ENCODE measurements at regions not wholly inside any gene's neighbourhood (a gene's known extent, or its start where the extent isn't known, plus 50 kb on each side); places are given as distances from the start of the nearest gene placed in this dataset.

GRCh38 chr2:20138696-20139095 lies 86.2 kb downstream of the SDC1 start:
- no peak for TF ChIP-seq CTCF (IDR thresholded peaks at IDR 0.05; ENCODE audit: partially characterized antibody, unreplicated experiment)
- peaks cover 2% of the 10 kb centered on the region for H3K9me3 Mint-ChIP-seq (ENCODE audit: unreplicated experiment)
- H3K27ac Mint-ChIP-seq (ENCODE audit: unreplicated experiment), result no peak overlapping the region

GRCh38 chr2:20137884-20138283 lies 86.5 kb upstream of the LAPTM4A start:
- no peaks in the 10 kb centered on the region for H3K4me1 Mint-ChIP-seq (ENCODE audit: low read depth, unreplicated experiment)
- H3K27ac Mint-ChIP-seq (ENCODE audit: unreplicated experiment), result no peak overlapping the region
- H3K9me3 Mint-ChIP-seq (ENCODE audit: unreplicated experiment), result no peaks in the 10 kb centered on the region
- H3K4me3 Mint-ChIP-seq (ENCODE audit: unreplicated experiment), result no peak overlapping the region
- peaks cover under 1% of the 10 kb centered on the region for H3K27me3 Mint-ChIP-seq (ENCODE audit: unreplicated experiment)
- DNase-seq, result no peak
- H3K36me3 Mint-ChIP-seq (ENCODE audit: unreplicated experiment), result no peaks in the 10 kb centered on the region
- no peak for TF ChIP-seq CTCF (IDR thresholded peaks at IDR 0.05; ENCODE audit: partially characterized antibody, unreplicated experiment)

More at GRCh38 chr2:20138696-20139095, 86.2 kb downstream of the SDC1 start:
- DNase-seq, result no peak
- H3K27me3 Mint-ChIP-seq (ENCODE audit: unreplicated experiment), result peaks cover 4% of the 10 kb centered on the region
- no peak overlapping the region for H3K4me3 Mint-ChIP-seq (ENCODE audit: unreplicated experiment)
- no peaks in the 10 kb centered on the region for H3K4me1 Mint-ChIP-seq (ENCODE audit: low read depth, unreplicated experiment)
- H3K36me3 Mint-ChIP-seq (ENCODE audit: unreplicated experiment), result no peaks in the 10 kb centered on the region

GRCh38 chr2:20137131-20137571 lies 85.7 kb upstream of the LAPTM4A start:
- Mint-ChIP-seq H3K4me1 (ENCODE audit: low read depth, unreplicated experiment) (no peaks in the 10 kb centered on the region), H3K36me3 (ENCODE audit: unreplicated experiment) (no peaks in the 10 kb centered on the region), H3K4me3 (ENCODE audit: unreplicated experiment) (no peak overlapping the region), H3K27me3 (ENCODE audit: unreplicated experiment) (no peaks in the 10 kb centered on the region), H3K9me3 (ENCODE audit: unreplicated experiment) (peaks cover 2% of the 10 kb centered on the region), H3K27ac (ENCODE audit: unreplicated experiment) (no peak overlapping the region)
- DNase-seq, result no peak
- no peak for TF ChIP-seq CTCF (IDR thresholded peaks at IDR 0.05; ENCODE audit: partially characterized antibody, unreplicated experiment)

- Mint-ChIP-seq H3K9me3 (ENCODE audit: unreplicated experiment) (peaks cover 2% of the 10 kb centered on the region), H3K4me1 (ENCODE audit: low read depth, unreplicated experiment) (no peaks in the 10 kb centered on the region), H3K36me3 (ENCODE audit: unreplicated experiment) (no peaks in the 10 kb centered on the region), H3K27ac (ENCODE audit: unreplicated experiment) (no peak overlapping the region), H3K4me3 (ENCODE audit: unreplicated experiment) (no peak overlapping the region), H3K27me3 (ENCODE audit: unreplicated experiment) (no peaks in the 10 kb centered on the region)
- TF ChIP-seq CTCF (IDR thresholded peaks at IDR 0.05; ENCODE audit: partially characterized antibody, unreplicated experiment), result no peak
- no peak for DNase-seq
Measured at GRCh38 chr2:20136149-20136548, 84.7 kb upstream of the LAPTM4A start.

- Mint-ChIP-seq H3K27me3 (ENCODE audit: unreplicated experiment) (no peaks in the 10 kb centered on the region), H3K27ac (ENCODE audit: unreplicated experiment) (no peak overlapping the region), H3K36me3 (ENCODE audit: unreplicated experiment) (no peaks in the 10 kb centered on the region), H3K9me3 (ENCODE audit: unreplicated experiment) (peaks cover 2% of the 10 kb centered on the region), H3K4me3 (ENCODE audit: unreplicated experiment) (no peak overlapping the region), H3K4me1 (ENCODE audit: low read depth, unreplicated experiment) (no peaks in the 10 kb centered on the region)
- peak; percentile 58 for TF ChIP-seq CTCF (IDR thresholded peaks at IDR 0.05; ENCODE audit: partially characterized antibody, unreplicated experiment)
- peak; percentile 73 for DNase-seq
Measured at GRCh38 chr2:20135631-20136050, 84.2 kb upstream of the LAPTM4A start.

All from glutamatergic neuron (in vitro differentiated cells).